ENCODE measurements at regions not wholly inside any gene's neighbourhood (a gene's known extent, or its start where the extent isn't known, plus 50 kb on each side); places are given as distances from the start of the nearest gene placed in this dataset.

DNA sequence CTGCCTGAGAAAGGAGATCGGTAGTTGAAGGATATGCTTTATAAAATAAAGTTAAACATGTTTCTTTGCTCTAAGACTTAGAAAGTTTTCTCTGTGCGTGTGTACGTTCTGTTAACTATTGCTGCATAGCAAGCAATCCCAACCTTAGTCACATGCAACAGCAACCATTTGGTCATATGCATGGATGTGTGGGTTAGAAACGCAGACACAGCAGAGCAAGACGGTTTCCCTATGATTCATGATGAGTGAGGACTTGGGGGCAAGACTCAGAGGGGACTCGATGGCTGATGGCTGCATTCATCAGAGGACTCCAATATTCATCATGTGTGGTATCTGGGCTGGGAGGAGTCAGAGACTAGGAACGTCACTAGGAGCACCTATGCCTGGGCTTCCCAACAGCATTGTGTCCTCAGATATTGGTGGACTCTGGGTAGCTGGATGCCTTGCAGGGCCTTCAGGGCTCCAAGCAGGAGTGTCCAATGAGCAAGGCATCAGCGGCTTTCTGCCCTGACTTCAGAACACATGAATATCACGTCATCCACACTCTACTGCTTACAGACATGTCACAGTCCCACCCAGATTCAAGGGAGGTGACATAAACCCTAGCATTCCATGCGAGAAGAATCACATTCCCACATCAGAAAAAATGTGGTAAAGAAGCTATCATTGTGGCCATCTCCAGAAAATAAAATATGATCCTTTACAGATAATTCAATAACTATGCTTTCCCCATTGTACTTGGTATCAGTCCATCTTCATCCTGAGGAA lies 731.2 kb downstream of the TNS3 start (continued):
- TF ChIP-seq, protein P1, sequence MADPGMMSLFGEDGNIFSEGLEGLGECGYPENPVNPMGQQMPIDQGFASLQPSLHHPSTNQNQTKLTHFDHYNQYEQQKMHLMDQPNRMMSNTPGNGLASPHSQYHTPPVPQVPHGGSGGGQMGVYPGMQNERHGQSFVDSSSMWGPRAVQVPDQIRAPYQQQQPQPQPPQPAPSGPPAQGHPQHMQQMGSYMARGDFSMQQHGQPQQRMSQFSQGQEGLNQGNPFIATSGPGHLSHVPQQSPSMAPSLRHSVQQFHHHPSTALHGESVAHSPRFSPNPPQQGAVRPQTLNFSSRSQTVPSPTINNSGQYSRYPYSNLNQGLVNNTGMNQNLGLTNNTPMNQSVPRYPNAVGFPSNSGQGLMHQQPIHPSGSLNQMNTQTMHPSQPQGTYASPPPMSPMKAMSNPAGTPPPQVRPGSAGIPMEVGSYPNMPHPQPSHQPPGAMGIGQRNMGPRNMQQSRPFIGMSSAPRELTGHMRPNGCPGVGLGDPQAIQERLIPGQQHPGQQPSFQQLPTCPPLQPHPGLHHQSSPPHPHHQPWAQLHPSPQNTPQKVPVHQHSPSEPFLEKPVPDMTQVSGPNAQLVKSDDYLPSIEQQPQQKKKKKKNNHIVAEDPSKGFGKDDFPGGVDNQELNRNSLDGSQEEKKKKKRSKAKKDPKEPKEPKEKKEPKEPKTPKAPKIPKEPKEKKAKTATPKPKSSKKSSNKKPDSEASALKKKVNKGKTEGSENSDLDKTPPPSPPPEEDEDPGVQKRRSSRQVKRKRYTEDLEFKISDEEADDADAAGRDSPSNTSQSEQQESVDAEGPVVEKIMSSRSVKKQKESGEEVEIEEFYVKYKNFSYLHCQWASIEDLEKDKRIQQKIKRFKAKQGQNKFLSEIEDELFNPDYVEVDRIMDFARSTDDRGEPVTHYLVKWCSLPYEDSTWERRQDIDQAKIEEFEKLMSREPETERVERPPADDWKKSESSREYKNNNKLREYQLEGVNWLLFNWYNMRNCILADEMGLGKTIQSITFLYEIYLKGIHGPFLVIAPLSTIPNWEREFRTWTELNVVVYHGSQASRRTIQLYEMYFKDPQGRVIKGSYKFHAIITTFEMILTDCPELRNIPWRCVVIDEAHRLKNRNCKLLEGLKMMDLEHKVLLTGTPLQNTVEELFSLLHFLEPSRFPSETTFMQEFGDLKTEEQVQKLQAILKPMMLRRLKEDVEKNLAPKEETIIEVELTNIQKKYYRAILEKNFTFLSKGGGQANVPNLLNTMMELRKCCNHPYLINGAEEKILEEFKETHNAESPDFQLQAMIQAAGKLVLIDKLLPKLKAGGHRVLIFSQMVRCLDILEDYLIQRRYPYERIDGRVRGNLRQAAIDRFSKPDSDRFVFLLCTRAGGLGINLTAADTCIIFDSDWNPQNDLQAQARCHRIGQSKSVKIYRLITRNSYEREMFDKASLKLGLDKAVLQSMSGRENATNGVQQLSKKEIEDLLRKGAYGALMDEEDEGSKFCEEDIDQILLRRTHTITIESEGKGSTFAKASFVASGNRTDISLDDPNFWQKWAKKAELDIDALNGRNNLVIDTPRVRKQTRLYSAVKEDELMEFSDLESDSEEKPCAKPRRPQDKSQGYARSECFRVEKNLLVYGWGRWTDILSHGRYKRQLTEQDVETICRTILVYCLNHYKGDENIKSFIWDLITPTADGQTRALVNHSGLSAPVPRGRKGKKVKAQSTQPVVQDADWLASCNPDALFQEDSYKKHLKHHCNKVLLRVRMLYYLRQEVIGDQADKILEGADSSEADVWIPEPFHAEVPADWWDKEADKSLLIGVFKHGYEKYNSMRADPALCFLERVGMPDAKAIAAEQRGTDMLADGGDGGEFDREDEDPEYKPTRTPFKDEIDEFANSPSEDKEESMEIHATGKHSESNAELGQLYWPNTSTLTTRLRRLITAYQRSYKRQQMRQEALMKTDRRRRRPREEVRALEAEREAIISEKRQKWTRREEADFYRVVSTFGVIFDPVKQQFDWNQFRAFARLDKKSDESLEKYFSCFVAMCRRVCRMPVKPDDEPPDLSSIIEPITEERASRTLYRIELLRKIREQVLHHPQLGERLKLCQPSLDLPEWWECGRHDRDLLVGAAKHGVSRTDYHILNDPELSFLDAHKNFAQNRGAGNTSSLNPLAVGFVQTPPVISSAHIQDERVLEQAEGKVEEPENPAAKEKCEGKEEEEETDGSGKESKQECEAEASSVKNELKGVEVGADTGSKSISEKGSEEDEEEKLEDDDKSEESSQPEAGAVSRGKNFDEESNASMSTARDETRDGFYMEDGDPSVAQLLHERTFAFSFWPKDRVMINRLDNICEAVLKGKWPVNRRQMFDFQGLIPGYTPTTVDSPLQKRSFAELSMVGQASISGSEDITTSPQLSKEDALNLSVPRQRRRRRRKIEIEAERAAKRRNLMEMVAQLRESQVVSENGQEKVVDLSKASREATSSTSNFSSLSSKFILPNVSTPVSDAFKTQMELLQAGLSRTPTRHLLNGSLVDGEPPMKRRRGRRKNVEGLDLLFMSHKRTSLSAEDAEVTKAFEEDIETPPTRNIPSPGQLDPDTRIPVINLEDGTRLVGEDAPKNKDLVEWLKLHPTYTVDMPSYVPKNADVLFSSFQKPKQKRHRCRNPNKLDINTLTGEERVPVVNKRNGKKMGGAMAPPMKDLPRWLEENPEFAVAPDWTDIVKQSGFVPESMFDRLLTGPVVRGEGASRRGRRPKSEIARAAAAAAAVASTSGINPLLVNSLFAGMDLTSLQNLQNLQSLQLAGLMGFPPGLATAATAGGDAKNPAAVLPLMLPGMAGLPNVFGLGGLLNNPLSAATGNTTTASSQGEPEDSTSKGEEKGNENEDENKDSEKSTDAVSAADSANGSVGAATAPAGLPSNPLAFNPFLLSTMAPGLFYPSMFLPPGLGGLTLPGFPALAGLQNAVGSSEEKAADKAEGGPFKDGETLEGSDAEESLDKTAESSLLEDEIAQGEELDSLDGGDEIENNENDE (IDR thresholded peaks at IDR 0.05; ENCODE audit: insufficient replicate concordance, low read length), result no peak
- TF ChIP-seq GABPA (IDR thresholded peaks at IDR 0.05; ENCODE audit: borderline replicate concordance, insufficient read depth, low read length) (no peak), ATF3 (IDR thresholded peaks at IDR 0.05; ENCODE audit: insufficient read depth, low read depth, low read length) (no peak)

Data from H1 (cell line).